Liver (tissue), 8 donors: ENCODE measurements at regions not wholly inside any gene's neighbourhood (a gene's known extent, or its start where the extent isn't known, plus 50 kb on each side); places are given as distances from the start of the nearest gene placed in this dataset.
"Not testable (repeated sequence)": the region's sequence is repeated elsewhere in the genome, so short reads cannot be mapped to it uniquely, and the experiment has no call there.

Experiments used
- DNase-seq: peaks from one replicate; pipeline ENCODE4 v3.0.0-alpha.2; 2017; ENCODE audit warnings: low spot score
- H3K27ac ChIP-seq, 2 donors: one replicate each; pipeline ENCODE4 v1.7.0; 2013; ENCODE audit warnings: inconsistent platforms in 2 of 2, low read length in 2 of 2, control low read depth in 1 of 2, low read depth in 1 of 2, mild to moderate bottlenecking in 1 of 2
- H3K27me3 ChIP-seq, 4 donors: one replicate each; pipeline versions ENCODE4 v1.6.1 to v1.7.0; 2013; ENCODE audit warnings: low read length in 3 of 4, inconsistent platforms in 1 of 4, mild to moderate bottlenecking in 1 of 4, moderate library complexity in 1 of 4; ENCODE audit not compliant: control insufficient read depth in 4 of 4, insufficient read depth in 4 of 4
- H3K36me3 ChIP-seq, 4 donors: one replicate each; pipeline versions ENCODE4 v1.6.1 to v1.7.0; 2013; ENCODE audit warnings: low read length in 3 of 4, mild to moderate bottlenecking in 3 of 4, low read depth in 1 of 4, moderate library complexity in 1 of 4; ENCODE audit not compliant: control insufficient read depth in 4 of 4, insufficient read depth in 3 of 4
- H3K4me1 ChIP-seq, 4 donors: one replicate each; pipeline versions ENCODE4 v1.6.1 to v1.7.0; 2013; ENCODE audit warnings: low read length in 3 of 4, mild to moderate bottlenecking in 3 of 4, moderate library complexity in 1 of 4; ENCODE audit not compliant: control insufficient read depth in 4 of 4, insufficient read depth in 4 of 4
- H3K4me3 ChIP-seq, 3 donors: one replicate each; pipeline versions ENCODE4 v1.6.1 to v1.7.0; 2013; ENCODE audit warnings: low read length in 3 of 3, control low read depth in 1 of 3, low read depth in 1 of 3, mild to moderate bottlenecking in 1 of 3
- H3K9ac ChIP-seq, 2 donors: one replicate each; pipeline ENCODE4 v1.7.0; 2013; ENCODE audit warnings: low read length in 2 of 2, mild to moderate bottlenecking in 2 of 2, moderate library complexity in 2 of 2, control low read depth in 1 of 2, low read depth in 1 of 2
- H3K9me3 ChIP-seq, 4 donors: one replicate each; pipeline versions ENCODE4 v1.6.1 to v1.7.0; 2013; ENCODE audit warnings: low read length in 3 of 4; ENCODE audit not compliant: control insufficient read depth in 4 of 4
- EGR1 ChIP-seq, 2 donors: IDR thresholded peaks; 2 replicates each; pipeline ENCODE4 v1.6.1; 2016 to 2018; ENCODE audit warnings: antibody characterized with exemption in 2 of 2, low read depth in 2 of 2
- FOXA1 ChIP-seq: IDR thresholded peaks from 2 replicates; pipeline ENCODE4 v1.6.1; 2016; ENCODE audit warnings: antibody characterized with exemption
- FOXA2 ChIP-seq: IDR thresholded peaks from 2 replicates; pipeline ENCODE4 v1.6.1; 2016; ENCODE audit warnings: antibody characterized with exemption
- GABPA ChIP-seq, 2 donors: IDR thresholded peaks in 1 of 2; conservative IDR thresholded peaks in 1 of 2; 2 replicates each; pipeline ENCODE4 v1.6.1; 2016; ENCODE audit warnings: antibody characterized with exemption in 2 of 2, mild to moderate bottlenecking in 1 of 2, moderate library complexity in 1 of 2
- HNF4A ChIP-seq, 2 donors: conservative IDR thresholded peaks; 2 replicates each; pipeline ENCODE4 v1.6.1; 2016; ENCODE audit warnings: antibody characterized with exemption in 2 of 2, mild to moderate bottlenecking in 2 of 2
- HNF4G ChIP-seq: IDR thresholded peaks from 2 replicates; pipeline ENCODE4 v1.6.1; 2016; ENCODE audit warnings: antibody characterized with exemption
- JUND ChIP-seq, 2 donors: IDR thresholded peaks; 2 replicates each; pipeline ENCODE4 v1.6.1; 2016; ENCODE audit warnings: antibody characterized with exemption in 2 of 2
- NR2F2 ChIP-seq: IDR thresholded peaks from 2 replicates; pipeline ENCODE4 v1.6.1; 2016; ENCODE audit warnings: antibody characterized with exemption
- RAD21 ChIP-seq, 2 donors: IDR thresholded peaks; 2 replicates each; pipeline ENCODE4 v1.6.1; 2016; ENCODE audit warnings: antibody characterized with exemption in 2 of 2, mild to moderate bottlenecking in 2 of 2
- RXRA ChIP-seq, 2 donors: IDR thresholded peaks; 2 replicates each; pipeline ENCODE4 v1.6.1; 2017 to 2018; ENCODE audit warnings: antibody characterized with exemption in 2 of 2, mild to moderate bottlenecking in 1 of 2
- SP1 ChIP-seq: IDR thresholded peaks from 2 replicates; pipeline ENCODE4 v1.6.1; 2018; ENCODE audit warnings: antibody characterized with exemption, mild to moderate bottlenecking
- TAF1 ChIP-seq: conservative IDR thresholded peaks from 2 replicates; pipeline ENCODE4 v1.6.1; 2016; ENCODE audit warnings: antibody characterized with exemption, mild to moderate bottlenecking
- YY1 ChIP-seq: IDR thresholded peaks from 2 replicates; pipeline ENCODE4 v1.6.1; 2016; ENCODE audit warnings: antibody characterized with exemption, mild to moderate bottlenecking
- WGBS: extraction: QIAGEN DNeasy Blood & Tissue Kit; methylation state at CpG from one replicate; pipeline ENCODE4 v1.1.7; 2013; 5-methylcytosine and 5-hydroxymethylcytosine counted together
- TF ChIP-seq, protein P1 (sequence below): fragments of 150-350 bp; IDR thresholded peaks from 2 replicates; pipeline ENCODE4 v1.5.1; 2017; ENCODE audit warnings: improper control_type of control experiment, low read depth, low read length; ENCODE audit not compliant: missing input control
- TF ChIP-seq, protein P2 (sequence below): IDR thresholded peaks from 2 replicates; pipeline ENCODE4 v1.6.1; 2016; ENCODE audit warnings: antibody characterized with exemption, mild to moderate bottlenecking
- TF ChIP-seq, protein P3 (sequence below): IDR thresholded peaks from 2 replicates; pipeline ENCODE4 v1.6.1; 2016; ENCODE audit warnings: antibody characterized with exemption
- TF ChIP-seq, protein P4 (sequence below): IDR thresholded peaks from 2 replicates; pipeline ENCODE4 v1.6.1; 2016; ENCODE audit warnings: antibody characterized with exemption
- TF ChIP-seq, protein P5 (sequence below): IDR thresholded peaks from 2 replicates; pipeline ENCODE4 v1.6.1; 2016; ENCODE audit warnings: antibody characterized with exemption
- donor health status: healthy.
- donor health status: healthy.
- donor health status: healthy.
- donor health status: healthy.
- donor health status: healthy.

DNA sequence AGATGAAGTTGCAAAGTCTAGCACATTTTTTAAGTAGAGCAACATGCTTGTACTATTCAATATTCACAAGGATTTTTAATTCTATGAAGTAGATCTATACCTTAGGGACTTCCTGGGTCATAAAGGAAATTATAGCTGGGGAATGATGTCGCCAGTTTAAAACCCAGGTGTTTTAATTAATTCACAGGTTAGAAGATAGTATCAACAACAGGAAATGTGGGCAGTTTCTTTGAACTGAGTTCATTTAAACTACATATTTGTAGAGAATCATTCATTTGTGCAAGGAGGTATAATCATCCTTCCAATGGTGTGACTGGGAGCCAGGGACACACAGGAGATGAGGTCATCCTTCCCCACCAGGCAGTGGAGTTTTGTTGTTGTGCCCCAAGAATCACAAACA, 181.3 kb upstream of the KLF3 start:
- WGBS: 77% methylated on average over 1 of the region's 1 CpG
- DNase-seq: no peak
- no peak overlapping the region for H3K27ac ChIP-seq
- H3K4me1 ChIP-seq: no peaks in the 10 kb centered on the region
- no peak overlapping the region for H3K4me3 ChIP-seq
- H3K27me3 ChIP-seq: no peaks in the 10 kb centered on the region
- TF ChIP-seq, protein P1, sequence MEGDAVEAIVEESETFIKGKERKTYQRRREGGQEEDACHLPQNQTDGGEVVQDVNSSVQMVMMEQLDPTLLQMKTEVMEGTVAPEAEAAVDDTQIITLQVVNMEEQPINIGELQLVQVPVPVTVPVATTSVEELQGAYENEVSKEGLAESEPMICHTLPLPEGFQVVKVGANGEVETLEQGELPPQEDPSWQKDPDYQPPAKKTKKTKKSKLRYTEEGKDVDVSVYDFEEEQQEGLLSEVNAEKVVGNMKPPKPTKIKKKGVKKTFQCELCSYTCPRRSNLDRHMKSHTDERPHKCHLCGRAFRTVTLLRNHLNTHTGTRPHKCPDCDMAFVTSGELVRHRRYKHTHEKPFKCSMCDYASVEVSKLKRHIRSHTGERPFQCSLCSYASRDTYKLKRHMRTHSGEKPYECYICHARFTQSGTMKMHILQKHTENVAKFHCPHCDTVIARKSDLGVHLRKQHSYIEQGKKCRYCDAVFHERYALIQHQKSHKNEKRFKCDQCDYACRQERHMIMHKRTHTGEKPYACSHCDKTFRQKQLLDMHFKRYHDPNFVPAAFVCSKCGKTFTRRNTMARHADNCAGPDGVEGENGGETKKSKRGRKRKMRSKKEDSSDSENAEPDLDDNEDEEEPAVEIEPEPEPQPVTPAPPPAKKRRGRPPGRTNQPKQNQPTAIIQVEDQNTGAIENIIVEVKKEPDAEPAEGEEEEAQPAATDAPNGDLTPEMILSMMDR: no peak
- TF ChIP-seq, protein P2, sequence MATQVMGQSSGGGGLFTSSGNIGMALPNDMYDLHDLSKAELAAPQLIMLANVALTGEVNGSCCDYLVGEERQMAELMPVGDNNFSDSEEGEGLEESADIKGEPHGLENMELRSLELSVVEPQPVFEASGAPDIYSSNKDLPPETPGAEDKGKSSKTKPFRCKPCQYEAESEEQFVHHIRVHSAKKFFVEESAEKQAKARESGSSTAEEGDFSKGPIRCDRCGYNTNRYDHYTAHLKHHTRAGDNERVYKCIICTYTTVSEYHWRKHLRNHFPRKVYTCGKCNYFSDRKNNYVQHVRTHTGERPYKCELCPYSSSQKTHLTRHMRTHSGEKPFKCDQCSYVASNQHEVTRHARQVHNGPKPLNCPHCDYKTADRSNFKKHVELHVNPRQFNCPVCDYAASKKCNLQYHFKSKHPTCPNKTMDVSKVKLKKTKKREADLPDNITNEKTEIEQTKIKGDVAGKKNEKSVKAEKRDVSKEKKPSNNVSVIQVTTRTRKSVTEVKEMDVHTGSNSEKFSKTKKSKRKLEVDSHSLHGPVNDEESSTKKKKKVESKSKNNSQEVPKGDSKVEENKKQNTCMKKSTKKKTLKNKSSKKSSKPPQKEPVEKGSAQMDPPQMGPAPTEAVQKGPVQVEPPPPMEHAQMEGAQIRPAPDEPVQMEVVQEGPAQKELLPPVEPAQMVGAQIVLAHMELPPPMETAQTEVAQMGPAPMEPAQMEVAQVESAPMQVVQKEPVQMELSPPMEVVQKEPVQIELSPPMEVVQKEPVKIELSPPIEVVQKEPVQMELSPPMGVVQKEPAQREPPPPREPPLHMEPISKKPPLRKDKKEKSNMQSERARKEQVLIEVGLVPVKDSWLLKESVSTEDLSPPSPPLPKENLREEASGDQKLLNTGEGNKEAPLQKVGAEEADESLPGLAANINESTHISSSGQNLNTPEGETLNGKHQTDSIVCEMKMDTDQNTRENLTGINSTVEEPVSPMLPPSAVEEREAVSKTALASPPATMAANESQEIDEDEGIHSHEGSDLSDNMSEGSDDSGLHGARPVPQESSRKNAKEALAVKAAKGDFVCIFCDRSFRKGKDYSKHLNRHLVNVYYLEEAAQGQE: no peak
- TF ChIP-seq SP1 (no peak), FOXA1 (no peak), HNF4A (conservative IDR thresholded peaks at IDR 0.05) (no peak), RAD21 (IDR thresholded peaks at IDR 0.05) (no peak), FOXA2 (no peak), RXRA (IDR thresholded peaks at IDR 0.05) (no peak), JUND (IDR thresholded peaks at IDR 0.05) (no peak), TAF1 (no peak), YY1 (no peak), NR2F2 (no peak), GABPA (IDR thresholded peaks at IDR 0.05 in 1 of 2, conservative IDR thresholded peaks at IDR 0.05 in 1 of 2) (no peak), EGR1 (IDR thresholded peaks at IDR 0.05; ENCODE audit: low read depth in 2 of 2) (no peak), HNF4G (no peak)
- TF ChIP-seq, protein P3, sequence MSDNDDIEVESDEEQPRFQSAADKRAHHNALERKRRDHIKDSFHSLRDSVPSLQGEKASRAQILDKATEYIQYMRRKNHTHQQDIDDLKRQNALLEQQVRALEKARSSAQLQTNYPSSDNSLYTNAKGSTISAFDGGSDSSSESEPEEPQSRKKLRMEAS: no peak
- TF ChIP-seq, protein P4, sequence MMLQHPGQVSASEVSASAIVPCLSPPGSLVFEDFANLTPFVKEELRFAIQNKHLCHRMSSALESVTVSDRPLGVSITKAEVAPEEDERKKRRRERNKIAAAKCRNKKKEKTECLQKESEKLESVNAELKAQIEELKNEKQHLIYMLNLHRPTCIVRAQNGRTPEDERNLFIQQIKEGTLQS: no peak
- TF ChIP-seq, protein P5, sequence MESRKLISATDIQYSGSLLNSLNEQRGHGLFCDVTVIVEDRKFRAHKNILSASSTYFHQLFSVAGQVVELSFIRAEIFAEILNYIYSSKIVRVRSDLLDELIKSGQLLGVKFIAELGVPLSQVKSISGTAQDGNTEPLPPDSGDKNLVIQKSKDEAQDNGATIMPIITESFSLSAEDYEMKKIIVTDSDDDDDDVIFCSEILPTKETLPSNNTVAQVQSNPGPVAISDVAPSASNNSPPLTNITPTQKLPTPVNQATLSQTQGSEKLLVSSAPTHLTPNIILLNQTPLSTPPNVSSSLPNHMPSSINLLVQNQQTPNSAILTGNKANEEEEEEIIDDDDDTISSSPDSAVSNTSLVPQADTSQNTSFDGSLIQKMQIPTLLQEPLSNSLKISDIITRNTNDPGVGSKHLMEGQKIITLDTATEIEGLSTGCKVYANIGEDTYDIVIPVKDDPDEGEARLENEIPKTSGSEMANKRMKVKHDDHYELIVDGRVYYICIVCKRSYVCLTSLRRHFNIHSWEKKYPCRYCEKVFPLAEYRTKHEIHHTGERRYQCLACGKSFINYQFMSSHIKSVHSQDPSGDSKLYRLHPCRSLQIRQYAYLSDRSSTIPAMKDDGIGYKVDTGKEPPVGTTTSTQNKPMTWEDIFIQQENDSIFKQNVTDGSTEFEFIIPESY: no peak
- H3K36me3 ChIP-seq: no peaks in the 10 kb centered on the region
- H3K9ac ChIP-seq: no peak overlapping the region
- H3K9me3 ChIP-seq: no peaks in the 10 kb centered on the region

DNA sequence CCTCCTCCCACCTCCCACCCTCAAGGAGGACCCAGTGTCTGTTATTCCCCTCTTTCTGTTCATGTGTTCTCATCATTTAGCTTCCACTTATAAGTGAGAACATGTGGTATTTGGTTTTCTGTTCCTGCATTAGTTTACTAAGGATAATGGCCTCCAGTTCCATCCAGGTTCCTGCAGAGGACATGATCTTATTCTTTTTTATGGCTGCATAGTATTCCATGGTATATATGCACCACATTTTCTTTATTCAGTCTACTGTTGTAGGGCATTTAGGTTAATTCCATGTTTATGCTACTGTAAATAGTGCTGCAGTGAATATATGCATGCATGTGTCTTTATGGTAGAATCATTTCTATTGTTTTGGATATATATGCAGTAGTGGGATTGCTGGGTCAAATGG, 180.4 kb upstream of the KLF3 start:
- not testable (repeated sequence) for H3K27me3 ChIP-seq

More for the DNA sequence above, 180.4 kb upstream of the KLF3 start:
- H3K4me3 ChIP-seq, H3K9me3 ChIP-seq, H3K27ac ChIP-seq, H3K4me1 ChIP-seq, DNase-seq, H3K36me3 ChIP-seq, H3K9ac ChIP-seq: not testable (repeated sequence)
